ENCODE measurements at regions not wholly inside any gene's neighbourhood (a gene's known extent, or its start where the extent isn't known, plus 50 kb on each side); places are given as distances from the start of the nearest gene placed in this dataset.

DNA sequence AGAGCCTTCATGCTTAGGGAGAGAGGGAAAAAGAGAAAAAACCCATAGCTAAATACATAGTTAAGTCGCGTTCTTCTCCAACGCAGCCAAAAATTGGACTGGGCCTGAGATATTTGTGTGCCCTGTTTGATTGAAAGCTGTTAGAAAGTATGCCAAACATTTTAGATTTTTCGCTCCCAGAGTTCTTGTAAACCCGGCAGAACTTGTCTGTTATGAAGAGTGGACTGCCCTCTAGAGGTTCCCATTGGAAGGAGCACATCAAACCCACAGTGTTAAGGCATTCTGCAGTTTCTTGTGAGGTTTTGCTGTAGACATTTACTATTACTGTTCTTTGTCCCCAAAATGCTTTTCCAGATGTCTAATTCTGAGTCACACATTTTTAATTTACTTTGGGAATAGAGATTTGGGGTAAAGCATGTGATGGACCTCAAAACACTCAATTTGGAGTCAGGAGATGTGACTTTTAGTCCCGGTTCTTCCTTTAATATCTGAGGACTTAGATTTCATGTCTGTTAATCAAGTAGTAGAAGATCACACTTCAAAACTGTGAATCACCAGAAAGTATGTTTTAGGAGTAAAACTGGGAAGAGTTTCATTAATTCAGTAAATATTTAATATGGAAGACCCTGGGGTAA, 96.6 kb downstream of the PCSK1 start:
- Histone ChIP-seq H3K79me1 (ENCODE audit: low read depth, low read length) (no peaks in the 10 kb centered on the region), H4K91ac (replicated peaks; ENCODE audit: insufficient read length, low read length) (no peak overlapping the region), H2AK5ac (ENCODE audit: low read depth, low read length) (no peak overlapping the region), H3K18ac (ENCODE audit: extremely low read depth, low read length) (no peak overlapping the region), H3K4me3 (ENCODE audit: extremely low read depth in 1 of 4, insufficient read depth in 2 of 4, low read depth in 3 of 4, low read length in 4 of 4) (peak overlapping the region in 1 of 4 experiments; percentile 19; a peak in 1 of 8 replicates), H3K27ac (ENCODE audit: low read depth, low read length) (no peak overlapping the region), H3K4me2 (ENCODE audit: insufficient read depth in 1 of 2, low read depth in 2 of 2, low read length in 2 of 2) (peak overlapping the region; percentile 3 to 11; a peak in 2 of 4 replicates), H4K5ac (ENCODE audit: insufficient read length, low read depth, low read length) (no peak overlapping the region), H3K4ac (replicated peaks; ENCODE audit: insufficient read length, low read depth, low read length) (no peak overlapping the region), H3K9ac (replicated peaks in 1 of 4; ENCODE audit: extremely low read depth in 1 of 4, low read depth in 3 of 4, low read length in 3 of 4) (no peak overlapping the region), H2BK120ac (replicated peaks; ENCODE audit: low read depth, low read length) (no peak overlapping the region), H3K14ac (ENCODE audit: insufficient read length) (no peak overlapping the region), H3K23me2 (ENCODE audit: low read depth, low read length) (no peaks in the 10 kb centered on the region), H4K8ac (ENCODE audit: extremely low read depth, insufficient read depth, low read length) (no peak overlapping the region), H2BK20ac (ENCODE audit: low read length) (no peak overlapping the region), H3K79me2 (ENCODE audit: control insufficient read depth in 1 of 2, insufficient read depth in 2 of 2, low read length in 2 of 2) (no peaks in the 10 kb centered on the region), H4K20me1 (replicated peaks in 1 of 2; ENCODE audit: control insufficient read depth in 1 of 2, insufficient read depth in 2 of 2, low read length in 2 of 2) (no peaks in the 10 kb centered on the region), H2BK5ac (ENCODE audit: low read depth, low read length) (no peak overlapping the region), H3K56ac (replicated peaks; ENCODE audit: insufficient read length, low read depth, low read length) (no peak overlapping the region), H2AFZ (ENCODE audit: low read length) (peak overlapping the region; percentile 91), H3K23ac (ENCODE audit: insufficient read length) (no peak overlapping the region), H3K27me3 (replicated peaks in 1 of 4; ENCODE audit: control insufficient read depth in 3 of 4, extremely low read depth in 1 of 4, insufficient read depth in 3 of 4, low read length in 3 of 4) (no peaks in the 10 kb centered on the region), H2BK15ac (ENCODE audit: low read length) (no peak overlapping the region), H3K4me1 (replicated peaks in 1 of 4; ENCODE audit: control insufficient read depth in 3 of 4, insufficient read depth in 4 of 4, low read length in 3 of 4) (no peaks in the 10 kb centered on the region; a peak in 1 of 7 replicates), H3K9me3 (ENCODE audit: insufficient read depth in 2 of 2, low read depth in 1 of 2, low read length in 1 of 2) (no peaks in the 10 kb centered on the region), H2BK12ac (ENCODE audit: low read depth, low read length) (no peak overlapping the region), H3K36me3 (ENCODE audit: control insufficient read depth in 2 of 4, insufficient read depth in 4 of 4, low read length in 3 of 4) (no peaks in the 10 kb centered on the region)
- 38% methylated on average over 6 of the region's 6 CpGs; no CpG with 5 or more reads in 1 of the 2 experiments for WGBS, 2 experiments (ENCODE audit: extremely low coverage in 1 of 2, insufficient coverage in 1 of 2, insufficient read length in 1 of 2, insufficient replicate concordance in 2 of 2, low coverage in 1 of 2, low lambda C conversion rate in 2 of 2, missing lambda C conversion rate in 1 of 2)
- CTCF ChIA-PET (ENCODE audit: partially characterized antibody), result interaction anchor here (0.6 to 6.2 kb wide), 72 partner anchors 9 to 683 kb away, joined by 3 to 43 read pairs (median 4); partner anchors contain the start of genes ELL2, ERAP1 and RHOBTB3
- peak; percentile 81 for FAIRE-seq
- peak; percentile 36 to 62 for DNase-seq (ENCODE audit: low read depth in 1 of 2, low spot score in 2 of 2)
- POLR2A ChIA-PET (ENCODE audit: partially characterized antibody), result no interaction called here
- no peak for TF ChIP-seq TCF12 (IDR thresholded peaks at IDR 0.05; ENCODE audit: low read depth, low read length)
- TF ChIP-seq NANOG (IDR thresholded peaks at IDR 0.05; ENCODE audit: insufficient read depth, low read depth, low read length, poor library complexity, severe bottlenecking), result no peak
- TF ChIP-seq KDM5A (IDR thresholded peaks at IDR 0.05; ENCODE audit: low read length), result no peak
- no peak for TF ChIP-seq CREB1 (IDR thresholded peaks at IDR 0.05)
- no peak for TF ChIP-seq ZNF274 (IDR thresholded peaks at IDR 0.05; ENCODE audit: borderline replicate concordance, extremely low read depth, low read length)
- no peak for TF ChIP-seq RXRA (IDR thresholded peaks at IDR 0.05; ENCODE audit: insufficient read depth, low read depth, low read length)
- TF ChIP-seq BRCA1 (IDR thresholded peaks at IDR 0.05; ENCODE audit: low read depth, low read length), result no peak
- TF ChIP-seq, protein P1, sequence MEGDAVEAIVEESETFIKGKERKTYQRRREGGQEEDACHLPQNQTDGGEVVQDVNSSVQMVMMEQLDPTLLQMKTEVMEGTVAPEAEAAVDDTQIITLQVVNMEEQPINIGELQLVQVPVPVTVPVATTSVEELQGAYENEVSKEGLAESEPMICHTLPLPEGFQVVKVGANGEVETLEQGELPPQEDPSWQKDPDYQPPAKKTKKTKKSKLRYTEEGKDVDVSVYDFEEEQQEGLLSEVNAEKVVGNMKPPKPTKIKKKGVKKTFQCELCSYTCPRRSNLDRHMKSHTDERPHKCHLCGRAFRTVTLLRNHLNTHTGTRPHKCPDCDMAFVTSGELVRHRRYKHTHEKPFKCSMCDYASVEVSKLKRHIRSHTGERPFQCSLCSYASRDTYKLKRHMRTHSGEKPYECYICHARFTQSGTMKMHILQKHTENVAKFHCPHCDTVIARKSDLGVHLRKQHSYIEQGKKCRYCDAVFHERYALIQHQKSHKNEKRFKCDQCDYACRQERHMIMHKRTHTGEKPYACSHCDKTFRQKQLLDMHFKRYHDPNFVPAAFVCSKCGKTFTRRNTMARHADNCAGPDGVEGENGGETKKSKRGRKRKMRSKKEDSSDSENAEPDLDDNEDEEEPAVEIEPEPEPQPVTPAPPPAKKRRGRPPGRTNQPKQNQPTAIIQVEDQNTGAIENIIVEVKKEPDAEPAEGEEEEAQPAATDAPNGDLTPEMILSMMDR (IDR thresholded peaks at IDR 0.05; ENCODE audit: control extremely low read depth in 1 of 3, insufficient read depth in 1 of 3, low read depth in 1 of 3, low read length in 3 of 3), result peak in 2 of 3 experiments; percentile 78 to 84; a peak in 3 of 4 replicates
- no peak for TF ChIP-seq SP1 (IDR thresholded peaks at IDR 0.05; ENCODE audit: low read depth, low read length)
- no peak for TF ChIP-seq POU5F1 (IDR thresholded peaks at IDR 0.05; ENCODE audit: low read depth, low read length)
- peak; percentile 96 to 98 for TF ChIP-seq RAD21 (IDR thresholded peaks at IDR 0.05 in 1 of 2, conservative IDR thresholded peaks at IDR 0.05 in 1 of 2; ENCODE audit: low read depth in 2 of 2, low read length in 2 of 2)

Measured in H1 (cell line).